RWPE1 (cell line): ENCODE measurements at regions not wholly inside any gene's neighbourhood (a gene's known extent, or its start where the extent isn't known, plus 50 kb on each side); places are given as distances from the start of the nearest gene placed in this dataset.

ENCODE experiments used
- CTCF ChIA-PET: fragments of 350-600 bp; sonication (Branson Sonifier 250); formaldehyde crosslinking; extraction: SDS; loops from one replicate; lab custom pipeline; 2021; lab: Yijun Ruan, JAX
- POLR2A ChIA-PET: fragments of 400-600 bp; formaldehyde crosslinking; extraction: SDS; loops from one replicate; lab custom pipeline; 2020; ENCODE audit warnings: antibody characterized with exemption; ENCODE audit not compliant: low non-redundant PET; lab: Yijun Ruan, JAX
- DNase-seq: peaks from one replicate; pipeline ENCODE4 v3.0.0; 2012; ENCODE audit warnings: low spot score
- H3K27ac ChIP-seq: fragments of 450-650 bp; 2 replicates; pipeline ENCODE4 v1.5.1; 2017
- CTCF ChIP-seq: fragments of 450-650 bp; conservative IDR thresholded peaks from 2 replicates; pipeline ENCODE4 v1.5.1; 2017; ENCODE audit warnings: low read depth, mild to moderate bottlenecking

- POLR2A ChIA-PET: no interaction called here
- CTCF ChIA-PET: no interaction called here
Measured at GRCh38 chr1:229192031-229192430, 78.9 kb upstream of the RAB4A start.

GRCh38 chr1:229192853-229193252 is 78.1 kb upstream of the RAB4A start:
- H3K27ac ChIP-seq: no peak overlapping the region
- ChIA-PET CTCF (interaction anchor here (0.8 to 1.1 kb wide), 2 partner anchors 19 to 21 kb away, joined by 3 read pairs; no protein-coding TSS in a partner anchor), POLR2A (no interaction called here)
- no peak for DNase-seq
- no peak for TF ChIP-seq CTCF

More at GRCh38 chr1:229192031-229192430, 78.9 kb upstream of the RAB4A start:
- H3K27ac ChIP-seq: no peak overlapping the region
- peak; percentile 82 for DNase-seq
- no peak for TF ChIP-seq CTCF

DNA sequence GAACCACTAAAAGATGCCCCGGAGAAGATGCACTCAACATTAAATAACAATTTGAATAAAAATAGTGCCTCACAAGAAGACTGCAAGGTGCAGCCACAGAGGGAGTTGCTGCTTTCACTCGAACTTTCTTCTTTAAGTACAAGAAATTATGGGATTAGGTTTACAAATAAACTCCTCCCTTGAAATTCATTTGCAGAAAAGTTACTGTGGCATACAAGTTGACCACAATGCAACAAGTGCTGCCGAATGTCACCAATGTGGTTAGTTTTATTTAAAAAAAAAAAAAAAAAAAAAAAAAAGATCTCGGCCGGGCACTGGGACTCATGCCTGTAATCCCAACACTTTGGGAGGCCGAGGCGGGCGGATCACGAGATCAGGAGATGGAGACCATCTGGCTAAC is 76.8 kb upstream of the RAB4A start:
- no peak overlapping the region for H3K27ac ChIP-seq
- no peak for TF ChIP-seq CTCF
- no peak for DNase-seq
- ChIA-PET CTCF (interaction anchor here (1.1 kb wide), 1 partner anchor 22 kb away, joined by 3 read pairs; no protein-coding TSS in a partner anchor), POLR2A (no interaction called here)

DNA sequence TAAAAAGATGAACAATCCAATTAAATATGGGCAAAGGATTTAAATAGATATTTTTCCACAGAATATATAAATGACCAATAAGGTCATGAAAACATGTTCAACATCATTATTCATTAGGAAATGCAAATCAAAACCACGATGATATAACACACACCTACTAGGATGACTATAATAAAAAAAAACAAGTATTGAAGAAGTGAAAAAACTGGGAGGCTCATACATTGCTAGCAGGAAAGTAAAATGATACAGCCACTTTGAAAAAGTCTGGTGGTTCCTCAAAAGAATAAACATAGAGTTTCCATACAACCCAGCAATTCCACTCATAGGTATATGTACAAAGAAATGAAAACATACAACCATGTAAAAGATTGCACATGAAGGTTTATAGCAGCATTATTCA is 75.7 kb upstream of the RAB4A start:
- ChIA-PET POLR2A (no interaction called here), CTCF (no interaction called here)
- no peak for DNase-seq
- no peak for TF ChIP-seq CTCF
- H3K27ac ChIP-seq: no peak overlapping the region

- TF ChIP-seq CTCF: no peak
- ChIA-PET CTCF (no interaction called here), POLR2A (no interaction called here)
- no peak overlapping the region for H3K27ac ChIP-seq
- DNase-seq: no peak
Measured at GRCh38 chr1:229196404-229197264, 74.3 kb upstream of the RAB4A start.

GRCh38 chr1:229197265-229197585 is 73.7 kb upstream of the RAB4A start:
- no peak for TF ChIP-seq CTCF
- no peak overlapping the region for H3K27ac ChIP-seq
- POLR2A ChIA-PET: no interaction called here
- DNase-seq: no peak
- CTCF ChIA-PET: interaction anchor here (0.5 kb wide), 1 partner anchor 419 kb away, joined by 3 read pairs; no protein-coding TSS in a partner anchor
